GM18858 (cell line): ENCODE measurements at regions not wholly inside any gene's neighbourhood (a gene's known extent, or its start where the extent isn't known, plus 50 kb on each side); places are given as distances from the start of the nearest gene placed in this dataset.
"Not testable (repeated sequence)": the region's sequence is repeated elsewhere in the genome, so short reads cannot be mapped to it uniquely, and the experiment has no call there.

ENCODE experiments used
- ATAC-seq: cut with Tn5 transposase; IDR thresholded peaks from one replicate; pipeline ENCODE4 v1.9.1; 2021; ENCODE audit not compliant: unreplicated experiment

DNA sequence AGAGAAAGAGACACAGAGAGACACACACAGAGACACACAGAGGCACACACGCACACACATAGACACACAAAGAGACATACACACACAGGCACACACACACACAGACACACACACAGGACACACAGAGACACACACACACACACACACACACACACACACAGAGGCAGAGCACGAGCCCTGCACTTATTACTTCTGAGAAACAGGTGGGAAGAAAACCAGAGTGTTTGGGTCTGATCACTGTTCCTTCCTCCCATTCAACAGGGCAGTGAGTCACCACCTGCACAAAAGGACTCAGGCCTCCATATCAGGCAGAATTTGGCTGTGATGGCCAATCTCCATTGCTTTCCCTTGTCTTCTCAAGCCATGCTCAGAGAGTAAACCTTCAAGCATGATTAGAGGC, 285.0 kb downstream of the ANAPC1 start:
- not testable (repeated sequence) for ATAC-seq

DNA sequence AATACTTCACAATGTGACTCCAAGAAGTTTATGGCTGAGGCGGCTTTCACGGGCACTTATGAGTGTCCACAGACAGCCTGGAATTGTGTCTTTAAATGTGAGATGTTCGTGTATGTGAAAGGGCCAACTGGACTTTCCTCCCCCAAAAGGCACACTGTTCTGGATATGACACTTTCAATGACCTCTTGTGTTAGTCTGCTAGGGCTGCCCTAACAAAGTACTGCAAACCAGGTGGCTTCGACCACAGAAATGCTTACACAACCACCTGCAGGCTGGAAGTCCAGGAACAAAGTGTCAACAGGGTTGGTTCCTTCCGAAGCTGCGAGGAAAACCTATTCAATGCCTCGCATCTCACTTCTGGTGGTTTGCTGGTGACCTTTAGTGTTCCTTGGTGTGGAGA, 281.7 kb downstream of the ANAPC1 start:
- ATAC-seq, result not testable (repeated sequence)

DNA sequence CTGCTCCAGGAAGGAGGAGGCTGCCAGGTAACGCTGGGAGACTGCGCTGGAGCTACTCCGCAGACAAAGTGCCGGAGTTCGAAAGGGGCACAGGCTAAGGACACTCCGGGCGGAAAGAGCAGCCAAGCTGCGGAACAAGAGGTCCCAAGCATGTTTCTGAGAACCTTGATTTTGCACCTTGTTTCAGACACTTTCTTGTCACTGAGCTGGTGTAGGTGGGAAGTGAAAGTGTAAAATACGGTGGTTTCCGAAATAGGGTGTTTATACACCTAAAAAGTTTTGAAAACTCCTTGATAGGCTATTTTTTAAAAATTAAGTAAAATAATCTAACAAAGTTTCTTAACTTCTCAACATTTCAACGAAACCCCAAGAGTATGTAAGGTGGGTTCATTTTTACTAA, 278.2 kb downstream of the ANAPC1 start:
- not testable (repeated sequence) for ATAC-seq

DNA sequence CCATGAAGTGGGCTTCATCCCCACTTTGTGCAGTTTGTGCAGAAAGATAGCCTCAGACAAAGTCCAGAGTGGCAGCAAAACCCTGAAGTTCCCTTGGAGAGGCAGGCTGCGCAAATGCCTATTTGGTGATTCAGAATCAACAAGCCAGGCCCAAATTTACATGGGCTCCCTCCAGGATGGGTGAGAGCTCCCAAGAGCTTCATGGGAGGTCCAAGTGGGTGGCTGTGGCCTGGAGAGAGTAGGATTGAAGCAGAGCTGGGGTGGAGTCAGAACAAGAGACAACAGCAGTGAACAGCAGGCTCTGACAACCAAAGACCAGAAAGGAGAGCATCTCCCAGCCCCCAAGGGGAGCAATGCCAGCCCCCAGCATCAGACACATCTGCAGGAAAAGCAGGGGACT, 277.4 kb downstream of the ANAPC1 start:
- not testable (repeated sequence) for ATAC-seq

DNA sequence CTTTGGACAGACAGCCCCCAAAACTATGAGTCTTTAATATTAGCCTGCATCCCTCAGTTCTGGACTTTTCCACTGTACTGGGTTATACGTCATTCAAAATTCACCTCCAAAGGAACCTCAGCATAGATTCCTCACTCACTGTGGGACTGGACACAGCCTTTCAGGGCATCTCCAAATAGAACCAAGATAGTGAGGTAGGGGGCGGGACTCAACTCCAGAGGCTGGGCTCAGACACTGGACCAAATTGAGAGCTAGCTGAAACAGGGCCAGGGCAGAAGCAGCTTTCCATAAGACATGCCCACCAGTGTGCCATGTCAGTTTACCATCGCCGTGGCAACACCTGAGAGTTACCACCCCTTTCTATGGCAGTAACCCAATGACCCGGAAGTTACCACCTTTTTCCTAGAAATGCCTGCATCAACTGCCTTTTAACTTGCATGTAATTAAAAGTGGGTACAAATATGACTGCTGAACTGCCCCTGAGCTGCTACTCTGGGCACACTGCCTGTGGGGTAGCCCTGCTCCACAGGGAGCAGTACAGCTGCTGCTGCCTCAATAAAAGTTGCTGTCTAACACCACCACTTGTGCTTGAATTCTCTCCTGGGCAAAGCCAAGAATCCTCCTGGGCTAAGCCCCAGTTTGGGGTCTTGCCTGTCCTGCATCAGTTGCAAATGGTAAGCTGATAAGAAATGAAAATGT, 274.7 kb downstream of the ANAPC1 start:
- ATAC-seq, result not testable (repeated sequence)

DNA sequence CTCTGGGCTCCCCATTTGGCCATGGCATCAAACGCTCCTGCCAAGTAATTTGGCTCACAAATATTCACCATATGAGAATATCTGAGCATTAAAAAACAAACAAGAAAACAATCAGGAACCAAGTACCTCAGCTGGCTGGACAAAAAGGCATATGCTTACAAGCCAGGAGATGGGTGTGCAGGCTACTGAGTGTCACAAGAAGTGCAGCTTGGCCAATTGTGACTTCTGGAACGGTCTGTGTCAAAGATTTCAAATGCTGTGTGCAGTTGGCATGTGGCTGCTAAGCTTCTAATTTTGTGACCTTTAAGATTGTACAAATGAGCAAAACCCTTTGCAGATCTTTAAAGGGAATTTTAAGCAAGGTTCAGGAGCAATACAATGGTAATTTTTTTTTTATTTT, 274.0 kb downstream of the ANAPC1 start:
- ATAC-seq, result not testable (repeated sequence)

DNA sequence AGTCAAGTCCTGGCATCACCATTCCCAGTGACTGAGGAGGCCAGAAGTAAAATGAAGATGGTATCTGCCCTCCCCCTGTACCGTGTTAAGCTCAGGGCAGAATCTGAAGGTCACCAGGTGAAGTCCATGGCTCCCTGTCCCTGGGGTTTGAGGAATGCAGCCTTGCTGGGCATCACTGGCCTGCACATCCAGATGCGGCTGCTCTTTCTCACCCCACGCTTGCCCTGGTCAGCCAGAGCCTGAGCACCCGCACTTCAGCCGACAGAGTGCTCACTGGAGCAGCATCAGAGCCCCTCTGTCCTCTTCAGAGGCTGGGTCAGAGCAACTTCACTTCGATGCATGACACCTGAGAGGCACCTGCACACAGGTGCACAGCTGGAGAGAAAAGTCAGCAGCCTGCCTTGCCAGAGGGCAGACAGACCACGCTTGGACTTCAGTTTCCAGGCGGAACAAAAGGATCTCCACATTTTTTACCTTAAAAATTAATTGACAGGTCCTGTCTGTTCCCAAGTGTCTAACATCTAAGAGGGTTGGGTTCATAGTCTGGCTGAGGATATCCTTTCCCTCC, 267.3 kb downstream of the ANAPC1 start:
- ATAC-seq, result no peak

DNA sequence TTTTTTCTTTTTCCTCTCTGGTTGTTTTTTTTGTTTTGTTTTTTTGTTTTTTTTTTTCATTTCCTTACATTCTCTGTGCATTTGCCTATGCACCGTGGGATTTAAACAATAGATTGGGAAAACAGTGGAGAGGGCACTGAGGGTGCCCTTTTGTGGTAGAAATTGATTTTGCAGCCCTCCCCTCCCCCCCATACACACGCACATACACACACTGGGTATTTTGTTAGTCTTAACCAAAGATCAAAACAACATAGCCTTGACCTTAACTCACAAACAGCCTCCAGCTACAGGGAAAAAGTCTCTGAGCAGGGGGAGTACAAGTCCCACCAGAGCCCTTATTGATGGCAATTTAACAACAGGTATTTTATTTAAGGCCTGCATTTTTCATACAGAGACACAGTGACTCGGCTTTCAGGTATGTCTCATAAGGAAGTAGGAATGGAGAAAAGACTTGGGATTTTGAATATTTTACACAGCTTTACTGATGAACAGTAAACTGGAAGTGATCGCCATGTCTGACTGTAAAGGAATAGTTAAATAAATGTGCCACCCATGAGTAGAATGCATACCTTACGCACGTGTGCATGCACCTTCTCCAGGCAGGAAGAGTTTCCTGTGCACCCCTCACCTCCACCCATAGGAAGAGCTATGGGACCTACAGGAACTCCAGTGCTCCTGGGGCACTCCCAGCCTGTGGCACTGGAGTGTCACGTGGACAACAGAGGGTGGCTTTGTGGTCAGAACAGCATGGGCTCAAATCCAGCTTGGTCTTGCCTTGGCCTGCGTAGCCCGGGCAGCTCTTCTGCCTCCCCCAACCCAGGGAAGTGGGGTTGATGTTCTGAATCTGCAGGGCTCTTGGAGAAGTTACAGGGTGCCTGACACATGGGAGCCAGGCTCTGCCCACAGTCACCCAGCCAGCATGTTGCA, 266.4 kb downstream of the ANAPC1 start:
- ATAC-seq, result no peak

DNA sequence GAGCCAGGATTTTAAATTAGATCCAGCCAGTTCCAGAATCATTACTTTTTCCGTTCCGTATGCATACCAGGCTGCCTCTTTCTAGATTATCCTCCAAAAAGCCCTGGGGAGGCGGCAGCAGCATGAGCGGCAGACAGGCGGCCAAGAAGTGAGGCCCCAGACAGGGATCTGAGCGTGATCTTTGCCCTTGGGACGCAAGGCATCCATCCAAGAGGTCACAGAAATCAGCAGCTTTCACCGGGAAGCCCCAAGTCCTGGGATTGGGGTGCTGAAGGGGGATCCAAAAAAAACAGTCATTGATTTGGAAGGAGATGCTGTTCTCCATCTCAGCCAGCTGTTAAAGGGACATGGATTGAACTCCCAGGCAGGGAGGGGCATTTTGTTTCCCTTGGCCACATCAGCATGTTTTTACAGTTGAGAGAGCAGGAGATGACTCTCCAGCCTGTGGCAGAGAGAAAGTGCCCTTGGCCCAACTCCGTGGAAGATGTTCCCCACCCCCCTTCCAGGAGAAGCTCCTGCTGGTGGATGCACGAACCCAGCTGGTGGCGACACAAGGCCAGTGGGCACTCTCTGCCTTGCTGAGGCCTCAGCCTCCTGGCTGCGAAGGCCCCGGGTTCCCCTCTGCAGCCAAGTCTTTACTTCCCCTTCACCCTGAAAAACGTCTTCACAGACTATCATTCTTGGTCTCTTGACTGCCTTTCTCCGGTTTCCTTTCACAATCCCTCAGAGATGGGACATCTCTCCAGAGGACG, 265.6 kb downstream of the ANAPC1 start:
- ATAC-seq, result no peak

DNA sequence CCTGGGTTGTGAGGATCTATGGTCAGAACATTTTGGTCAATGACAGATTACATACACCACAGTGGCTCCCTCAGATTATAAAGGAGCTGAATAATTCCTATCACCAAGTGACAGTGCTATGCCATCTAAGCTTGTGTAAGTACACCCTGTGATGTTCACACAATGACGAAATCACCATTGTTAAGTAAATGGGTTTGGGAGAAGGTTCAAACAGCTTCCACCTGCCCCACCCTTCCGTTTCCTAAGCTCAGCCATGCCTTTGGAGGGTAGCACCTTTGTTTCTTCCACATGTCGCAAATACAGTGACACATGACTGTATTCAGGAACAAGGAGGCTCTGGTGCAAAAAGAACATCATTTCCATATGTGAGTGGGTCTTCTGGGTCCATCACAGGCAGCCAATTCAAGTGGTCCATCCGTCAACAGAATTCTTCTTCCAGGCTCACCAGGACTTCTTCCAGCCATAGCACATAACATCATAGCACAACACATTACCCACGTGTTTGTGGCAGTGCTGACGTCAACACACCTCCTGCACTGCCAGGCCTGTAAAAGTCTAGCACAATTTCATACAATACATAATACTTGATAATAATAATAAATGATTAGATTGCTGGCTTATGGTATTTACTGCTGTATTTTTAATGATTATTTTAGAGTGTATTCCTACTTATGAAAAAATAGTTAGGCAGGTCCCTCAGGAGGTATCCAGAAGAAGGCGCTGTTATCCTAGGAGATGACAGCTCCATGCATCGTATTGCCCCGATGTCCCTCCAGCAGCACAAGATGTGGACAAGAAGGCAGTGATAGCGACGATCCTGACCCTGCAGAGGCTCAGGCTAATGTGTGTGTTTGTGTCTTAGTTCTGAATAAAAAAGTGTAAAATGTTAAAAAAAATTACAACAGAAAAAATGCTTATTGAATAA, 264.8 kb downstream of the ANAPC1 start:
- no peak for ATAC-seq

DNA sequence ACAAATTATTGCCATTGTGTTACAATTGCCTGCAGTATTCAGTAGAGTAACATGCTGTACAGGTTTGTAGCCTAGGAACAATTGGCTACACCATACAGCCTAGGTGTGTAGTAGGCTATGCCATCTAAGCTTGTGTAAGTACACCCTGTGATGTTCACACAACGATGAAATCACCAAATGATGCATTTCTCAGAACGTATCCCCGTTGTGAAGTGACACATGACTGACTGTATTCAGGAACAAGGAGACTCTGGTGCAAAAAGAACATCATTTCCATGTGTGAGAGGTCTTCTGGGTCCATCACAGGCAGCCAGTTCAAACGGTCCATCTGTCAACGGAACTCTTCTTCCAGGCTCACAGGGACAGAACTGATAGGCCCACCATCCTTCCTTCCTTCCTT, 263.7 kb downstream of the ANAPC1 start:
- no peak for ATAC-seq

DNA sequence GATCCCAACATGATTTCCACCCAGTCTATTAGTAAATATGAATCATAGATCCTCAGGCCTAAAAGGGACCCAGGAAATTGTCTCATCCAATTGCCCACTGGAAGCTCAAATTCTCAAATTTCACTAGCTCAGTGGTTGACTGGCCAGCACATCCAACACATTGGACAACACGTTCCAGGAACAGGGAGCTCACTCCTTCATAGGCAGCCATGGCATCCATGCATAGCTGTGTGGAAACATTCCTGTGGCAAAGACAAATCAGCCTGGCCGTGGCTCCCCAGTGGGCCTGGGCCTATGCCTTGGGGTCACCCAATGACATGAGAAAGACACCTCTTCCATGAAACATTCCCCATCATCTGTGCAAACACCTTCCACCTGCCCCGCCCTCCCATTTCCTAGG, 261.1 kb downstream of the ANAPC1 start:
- no peak for ATAC-seq

DNA sequence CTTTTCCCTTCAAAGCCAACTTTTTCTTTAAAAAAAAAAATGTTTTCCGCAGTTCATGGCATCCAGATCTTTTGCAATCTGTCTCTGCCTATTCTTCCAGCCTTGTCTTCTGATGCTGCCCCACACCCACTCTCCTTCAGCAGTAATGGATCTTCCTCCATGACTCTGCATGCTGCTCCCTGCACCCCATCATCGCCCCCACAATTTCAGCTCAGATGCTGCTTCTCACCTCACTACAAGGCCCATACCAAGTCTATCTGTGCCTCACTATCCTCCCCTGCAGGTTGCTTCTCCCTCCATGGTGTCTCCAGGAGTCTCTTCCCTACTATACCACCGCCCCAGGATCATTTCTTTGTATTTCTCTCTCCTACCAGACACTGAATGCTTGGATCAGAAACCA, 260.6 kb downstream of the ANAPC1 start:
- ATAC-seq, result no peak

DNA sequence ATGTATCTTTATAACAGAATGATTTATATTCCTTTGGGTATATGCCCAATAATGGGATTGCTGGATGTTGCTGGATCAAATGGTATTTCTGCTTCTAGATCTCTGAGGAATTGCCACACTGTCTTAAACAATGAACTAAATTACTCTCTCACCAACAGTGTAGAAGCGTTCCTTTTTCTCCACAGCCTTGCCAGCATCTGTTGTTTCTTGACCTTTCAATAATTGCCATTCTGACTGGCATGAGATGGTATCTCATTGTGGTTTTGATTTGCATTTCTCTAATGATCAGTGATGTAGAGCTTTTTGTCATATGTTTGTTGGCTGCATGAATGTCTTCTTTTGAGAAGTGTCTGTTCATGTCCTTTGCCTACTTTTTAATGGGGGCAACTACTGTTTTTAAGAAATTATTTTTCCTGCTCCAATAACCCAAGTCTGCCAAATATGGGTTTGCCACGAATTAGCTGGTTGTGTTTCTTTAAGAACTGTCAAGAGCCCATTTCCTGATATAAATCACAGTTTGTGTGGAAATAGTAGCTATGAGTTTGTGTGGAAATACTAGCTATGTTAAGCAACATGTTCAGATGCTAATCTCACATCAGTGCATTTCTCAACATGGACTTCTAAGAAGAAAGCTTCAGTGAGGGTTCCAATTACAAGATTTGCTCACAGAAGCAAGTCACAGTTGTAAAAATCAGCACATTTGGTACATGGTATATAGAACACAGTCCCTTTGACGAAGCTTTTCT, 259.4 kb downstream of the ANAPC1 start:
- ATAC-seq, result no peak

DNA sequence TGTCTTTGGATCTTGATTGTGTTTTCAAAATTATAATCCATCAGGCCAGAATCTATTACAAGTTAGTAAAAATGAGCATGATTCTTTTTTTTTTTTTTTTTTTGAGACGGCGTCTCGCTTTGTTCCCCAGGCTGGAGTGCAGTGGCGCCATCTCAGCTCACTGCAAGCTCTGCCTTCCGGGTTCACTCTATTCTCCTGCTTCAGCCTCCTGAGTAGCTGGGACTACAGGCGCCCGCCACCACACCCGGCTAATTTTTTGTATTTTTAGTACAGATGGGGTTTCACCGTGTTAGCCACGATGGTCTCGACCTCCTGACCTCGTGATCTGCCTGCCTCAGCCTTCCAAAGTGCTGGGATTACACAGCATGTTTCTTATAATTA, 258.8 kb downstream of the ANAPC1 start:
- ATAC-seq, result not testable (repeated sequence)

DNA sequence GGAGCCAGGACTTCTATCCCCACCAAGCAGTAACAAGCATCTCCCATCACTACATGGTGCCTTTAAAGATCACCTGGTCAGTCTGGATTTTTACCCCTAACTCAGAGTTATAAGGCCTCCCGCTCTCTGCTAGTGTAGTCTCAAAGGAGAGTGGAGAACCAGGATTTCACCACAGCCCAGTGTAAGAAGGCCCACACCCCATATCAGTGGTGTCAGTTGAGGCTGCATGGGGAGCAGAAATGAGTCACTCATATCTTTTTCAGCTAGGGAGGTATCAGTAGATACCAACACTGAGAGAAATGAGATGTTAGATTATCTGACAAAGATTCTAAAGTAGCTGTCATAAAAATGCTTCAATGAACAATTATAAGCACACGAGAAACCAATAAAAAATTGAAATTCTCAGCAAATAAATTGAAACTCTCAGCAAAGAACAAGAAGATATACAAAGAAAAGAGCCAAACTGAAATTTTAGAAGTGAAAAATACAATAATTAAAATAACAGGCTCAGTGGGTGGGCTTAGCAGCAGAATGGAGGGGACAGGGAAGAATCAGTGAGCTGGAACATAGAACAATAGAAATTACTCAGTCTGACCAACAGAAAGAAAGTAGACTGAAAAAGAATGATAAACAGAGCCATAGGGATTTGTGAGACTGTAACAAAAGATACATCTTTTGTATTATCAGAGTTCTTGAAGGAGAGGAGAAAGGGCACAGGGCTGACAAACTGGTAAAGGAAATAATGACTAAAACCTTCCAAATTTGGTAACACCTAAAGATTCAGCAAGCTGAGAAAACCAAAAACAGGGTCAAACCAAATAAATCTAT, 257.7 kb downstream of the ANAPC1 start:
- no peak for ATAC-seq

DNA sequence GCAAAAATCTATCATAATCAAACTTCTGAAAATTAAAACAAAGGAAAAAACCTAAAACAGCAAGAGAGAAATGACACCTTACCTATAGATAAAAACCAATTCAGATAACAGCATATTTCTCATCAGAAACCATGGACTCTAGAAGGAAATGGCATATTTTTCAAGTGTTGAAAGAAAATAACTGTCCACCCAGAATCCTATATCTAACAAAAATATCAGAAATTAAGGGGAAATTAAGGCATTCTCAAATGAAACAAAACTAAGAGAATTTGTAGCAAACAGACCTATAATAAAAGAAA, 257.2 kb downstream of the ANAPC1 start:
- no peak for ATAC-seq

DNA sequence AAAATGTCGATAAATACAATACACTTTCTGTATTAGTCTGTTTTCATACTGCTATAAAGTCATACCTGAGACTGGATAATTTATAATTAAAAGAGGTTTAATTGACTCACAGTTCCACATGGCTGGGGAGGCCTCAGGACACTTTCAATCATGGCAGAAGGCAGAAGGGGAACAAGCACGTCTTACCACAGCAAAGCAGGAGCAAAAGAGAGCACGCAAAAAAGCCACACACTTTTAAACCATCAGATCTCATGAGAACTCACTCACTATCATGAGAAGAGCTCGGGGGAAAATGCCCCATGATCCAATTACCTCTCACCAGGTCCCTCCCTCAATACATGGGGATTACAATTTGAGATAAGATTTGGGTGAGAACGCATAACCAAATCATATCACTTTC, 256.7 kb downstream of the ANAPC1 start:
- ATAC-seq, result no peak

DNA sequence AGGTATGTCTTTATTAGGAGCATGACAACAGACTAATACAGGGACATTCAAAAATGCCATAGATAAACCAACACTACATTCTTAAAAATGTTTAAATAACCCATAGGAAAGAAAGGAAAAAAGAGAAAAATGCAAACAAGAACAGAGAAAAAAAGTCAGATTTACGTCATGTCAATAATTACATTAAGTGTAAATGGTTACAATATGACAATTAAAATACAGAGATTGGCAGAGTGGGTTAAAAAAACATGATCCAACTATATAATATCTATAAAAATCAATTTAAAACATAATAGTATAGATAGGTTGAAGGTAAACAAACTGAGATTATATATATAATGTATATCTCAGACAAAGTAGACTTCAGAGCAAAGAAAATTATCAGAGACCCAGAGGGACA, 255.8 kb downstream of the ANAPC1 start:
- no peak for ATAC-seq
